H9 (cell line): ENCODE measurements at regions not wholly inside any gene's neighbourhood (a gene's known extent, or its start where the extent isn't known, plus 50 kb on each side); places are given as distances from the start of the nearest gene placed in this dataset.

Source experiments
- DNase-seq: peaks from one replicate; pipeline ENCODE4 v3.0.0-alpha.2; 2017
- H2AFZ ChIP-seq: one replicate; pipeline ENCODE4 v1.6.1; 2013; ENCODE audit warnings: mild to moderate bottlenecking, low read length, control low read depth, moderate library complexity
- H2AK5ac ChIP-seq: 2 replicates; pipeline ENCODE4 v1.6.1; 2013; ENCODE audit warnings: low read length, control low read depth, mixed read lengths; ENCODE audit not compliant: insufficient read length
- H2BK120ac ChIP-seq: one replicate; pipeline ENCODE4 v1.6.1; 2013; ENCODE audit warnings: low read depth, mild to moderate bottlenecking, low read length, control low read depth, inconsistent platforms; ENCODE audit not compliant: poor library complexity, severe bottlenecking
- H2BK12ac ChIP-seq: 2 replicates; pipeline ENCODE4 v1.6.1; 2013; ENCODE audit warnings: low read length, control low read depth, mixed read lengths, low read depth; ENCODE audit not compliant: insufficient read length
- H2BK15ac ChIP-seq: 2 replicates; pipeline ENCODE4 v1.6.1; 2013; ENCODE audit warnings: low read depth, low read length, control low read depth
- H2BK20ac ChIP-seq: one replicate; pipeline ENCODE4 v1.6.1; 2013; ENCODE audit warnings: low read depth, mild to moderate bottlenecking, low read length, control low read depth, inconsistent platforms; ENCODE audit not compliant: poor library complexity, severe bottlenecking
- H2BK5ac ChIP-seq: 2 replicates; pipeline ENCODE4 v1.6.1; 2013; ENCODE audit warnings: low read length, control low read depth, mixed read lengths; ENCODE audit not compliant: insufficient read length
- H3K14ac ChIP-seq: 2 replicates; pipeline ENCODE4 v1.6.1; 2013; ENCODE audit warnings: low read length, control low read depth; ENCODE audit not compliant: insufficient read depth
- H3K18ac ChIP-seq: 2 replicates; pipeline ENCODE4 v1.6.1; 2013; ENCODE audit warnings: low read depth, mild to moderate bottlenecking, mixed read lengths, low read length, control low read depth; ENCODE audit not compliant: insufficient read length
- H3K23ac ChIP-seq: 2 replicates; pipeline ENCODE4 v1.6.1; 2013; ENCODE audit warnings: low read length, control low read depth, mixed read lengths, low read depth; ENCODE audit not compliant: insufficient read length
- H3K23me2 ChIP-seq: 2 replicates; pipeline ENCODE4 v1.6.1; 2013; ENCODE audit warnings: low read depth, mild to moderate bottlenecking, mixed read lengths, low read length, control low read depth; ENCODE audit not compliant: insufficient read length, poor library complexity, severe bottlenecking
- H3K27ac ChIP-seq: 2 replicates; pipeline ENCODE4 v1.5.1; 2013; ENCODE audit warnings: low read length, control low read depth, mixed read lengths, low read depth; ENCODE audit not compliant: insufficient read length
- H3K27me3 ChIP-seq: 2 replicates; pipeline ENCODE4 v1.6.1; 2013; ENCODE audit warnings: low read length, control low read depth, inconsistent platforms; ENCODE audit not compliant: insufficient read depth
- H3K4ac ChIP-seq: 2 replicates; pipeline ENCODE4 v1.6.1; 2013; ENCODE audit warnings: low read depth, mild to moderate bottlenecking, control low read depth, inconsistent platforms, low read length, moderate library complexity
- H3K4me1 ChIP-seq: 2 replicates; pipeline ENCODE4 v1.6.1; 2013; ENCODE audit warnings: low read length, control low read depth, inconsistent platforms; ENCODE audit not compliant: insufficient read depth
- H3K4me2 ChIP-seq: 2 replicates; pipeline ENCODE4 v1.6.1; 2013; ENCODE audit warnings: low read length, control low read depth, mixed read lengths; ENCODE audit not compliant: insufficient read length, insufficient read depth
- H3K56ac ChIP-seq: 2 replicates; pipeline ENCODE4 v1.6.1; 2013; ENCODE audit warnings: low read depth, mild to moderate bottlenecking, mixed read lengths, low read length, control low read depth; ENCODE audit not compliant: insufficient read length
- H3K79me1 ChIP-seq: 2 replicates; pipeline ENCODE4 v1.6.1; 2013; ENCODE audit warnings: low read depth, mild to moderate bottlenecking, moderate library complexity, low read length, control low read depth, inconsistent platforms; ENCODE audit not compliant: insufficient read depth, poor library complexity, severe bottlenecking
- H3K79me2 ChIP-seq: 2 replicates; pipeline ENCODE4 v1.6.1; 2013; ENCODE audit warnings: low read length, control low read depth, inconsistent platforms; ENCODE audit not compliant: insufficient read depth
- H3K9ac ChIP-seq: 2 replicates; pipeline ENCODE4 v1.6.1; 2013; ENCODE audit warnings: low read length, control low read depth, mixed read lengths; ENCODE audit not compliant: insufficient read length; ENCODE audit errors: extremely low read depth
- H3K9me3 ChIP-seq: one replicate; pipeline ENCODE4 v1.6.1; 2013; ENCODE audit warnings: low read depth, low read length, inconsistent platforms; ENCODE audit not compliant: control insufficient read depth
- H3T11ph ChIP-seq: one replicate; pipeline ENCODE4 v1.6.1; 2013; ENCODE audit warnings: mild to moderate bottlenecking, low read length, control low read depth, inconsistent platforms
- H4K20me1 ChIP-seq: one replicate; pipeline ENCODE4 v1.6.1; 2013; ENCODE audit not compliant: control insufficient read depth, insufficient read length, insufficient read depth
- H4K5ac ChIP-seq: 2 replicates; pipeline ENCODE4 v1.6.1; 2013; ENCODE audit warnings: low read depth, mild to moderate bottlenecking, mixed read lengths, low read length, control low read depth; ENCODE audit not compliant: insufficient read length
- H4K8ac ChIP-seq: replicated peaks from 2 replicates; pipeline ENCODE4 v1.6.1; 2013; ENCODE audit warnings: low read length, control low read depth, mixed read lengths, low read depth; ENCODE audit not compliant: insufficient read length
- H4K91ac ChIP-seq: 2 replicates; pipeline ENCODE4 v1.6.1; 2013; ENCODE audit warnings: low read depth, mild to moderate bottlenecking, moderate library complexity, mixed read lengths, low read length, control low read depth; ENCODE audit not compliant: insufficient read length
- H3K27ac Mint-ChIP-seq, 3 experiments: 2 replicates in 2 of 3; 3 replicates in 1 of 3; pipeline ENCODE4 v1.8.0; 2020 to 2021; ENCODE audit warnings: mixed read lengths in 3 of 3, mild to moderate bottlenecking in 1 of 3, moderate library complexity in 1 of 3
- H3K27me3 Mint-ChIP-seq: 2 replicates; pipeline ENCODE4 v1.8.0; 2021; ENCODE audit warnings: low read depth, mild to moderate bottlenecking, moderate library complexity, mixed read lengths
- H3K36me3 Mint-ChIP-seq, 3 experiments: 2 replicates in 2 of 3; 3 replicates in 1 of 3; pipeline ENCODE4 v1.8.0; 2020 to 2021; ENCODE audit warnings: low read depth in 3 of 3, mixed read lengths in 3 of 3; ENCODE audit not compliant: insufficient read depth in 1 of 3
- H3K4me1 Mint-ChIP-seq, 2 experiments: 2 replicates each; pipeline ENCODE4 v1.8.0; 2020; ENCODE audit warnings: mixed read lengths in 2 of 2
- H3K4me3 Mint-ChIP-seq, 2 experiments: 2 replicates in 1 of 2; 3 replicates in 1 of 2; pipeline ENCODE4 v1.8.0; 2020 to 2021; ENCODE audit warnings: mild to moderate bottlenecking in 2 of 2, mixed read lengths in 2 of 2, moderate library complexity in 1 of 2
- H3K9me3 Mint-ChIP-seq, 2 experiments: 2 replicates in 1 of 2; 3 replicates in 1 of 2; pipeline ENCODE4 v1.8.0; 2020; ENCODE audit warnings: mild to moderate bottlenecking in 2 of 2, mixed read lengths in 2 of 2, moderate library complexity in 1 of 2
- WGBS: extraction: QIAGEN DNeasy Blood & Tissue Kit; methylation state at CpG from one replicate; pipeline ENCODE4 v1.1.7; 2013; ENCODE audit warnings: missing lambda C conversion rate, low lambda C conversion rate, mixed read lengths; ENCODE audit not compliant: insufficient read length; ENCODE audit errors: extremely low coverage; 5-methylcytosine and 5-hydroxymethylcytosine counted together
- TF ChIP-seq, protein P1 (sequence below): fragments of 200-600 bp; sonication (generic); conservative IDR thresholded peaks from 3 replicates; pipeline ENCODE4 v1.8.0; 2021; ENCODE audit warnings: antibody characterized with exemption, mild to moderate bottlenecking

GRCh38 chr3:153426803-153427202 is 264.8 kb downstream of the RAP2B start:
- Histone ChIP-seq H3K9ac (no peak overlapping the region), H4K20me1 (no peaks in the 10 kb centered on the region), H3K14ac (no peak overlapping the region), H2BK12ac (no peak overlapping the region), H2AK5ac (no peak overlapping the region), H3K79me2 (no peaks in the 10 kb centered on the region), H3K9me3 (no peaks in the 10 kb centered on the region), H3K4me1 (no peaks in the 10 kb centered on the region), H3T11ph (no peak overlapping the region), H3K4me2 (no peak overlapping the region), H3K56ac (no peak overlapping the region), H2BK20ac (no peak overlapping the region), H3K79me1 (no peaks in the 10 kb centered on the region), H2AFZ (no peak overlapping the region), H3K27ac (no peak overlapping the region), H4K8ac (no peak overlapping the region), H4K91ac (no peak overlapping the region), H2BK120ac (no peak overlapping the region), H3K18ac (no peak overlapping the region), H3K23me2 (no peaks in the 10 kb centered on the region), H2BK15ac (no peak overlapping the region), H4K5ac (no peak overlapping the region), H3K27me3 (no peaks in the 10 kb centered on the region), H2BK5ac (no peak overlapping the region), H3K4ac (no peak overlapping the region), H3K23ac (no peak overlapping the region)
- Mint-ChIP-seq H3K27me3 (no peaks in the 10 kb centered on the region), H3K4me3 (no peak overlapping the region), H3K9me3 (peaks cover 12 to 23% of the 10 kb centered on the region in 2 experiments), H3K4me1 (no peaks in the 10 kb centered on the region), H3K36me3 (peaks cover 3 to 10% (median 4%) of the 10 kb centered on the region in 3 experiments; a peak in 5 of 7 replicates), H3K27ac (no peak overlapping the region)
- DNase-seq, result no peak
- WGBS, result no CpG with 5 or more reads among the region's 1 CpG
- TF ChIP-seq, protein P1, sequence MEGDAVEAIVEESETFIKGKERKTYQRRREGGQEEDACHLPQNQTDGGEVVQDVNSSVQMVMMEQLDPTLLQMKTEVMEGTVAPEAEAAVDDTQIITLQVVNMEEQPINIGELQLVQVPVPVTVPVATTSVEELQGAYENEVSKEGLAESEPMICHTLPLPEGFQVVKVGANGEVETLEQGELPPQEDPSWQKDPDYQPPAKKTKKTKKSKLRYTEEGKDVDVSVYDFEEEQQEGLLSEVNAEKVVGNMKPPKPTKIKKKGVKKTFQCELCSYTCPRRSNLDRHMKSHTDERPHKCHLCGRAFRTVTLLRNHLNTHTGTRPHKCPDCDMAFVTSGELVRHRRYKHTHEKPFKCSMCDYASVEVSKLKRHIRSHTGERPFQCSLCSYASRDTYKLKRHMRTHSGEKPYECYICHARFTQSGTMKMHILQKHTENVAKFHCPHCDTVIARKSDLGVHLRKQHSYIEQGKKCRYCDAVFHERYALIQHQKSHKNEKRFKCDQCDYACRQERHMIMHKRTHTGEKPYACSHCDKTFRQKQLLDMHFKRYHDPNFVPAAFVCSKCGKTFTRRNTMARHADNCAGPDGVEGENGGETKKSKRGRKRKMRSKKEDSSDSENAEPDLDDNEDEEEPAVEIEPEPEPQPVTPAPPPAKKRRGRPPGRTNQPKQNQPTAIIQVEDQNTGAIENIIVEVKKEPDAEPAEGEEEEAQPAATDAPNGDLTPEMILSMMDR, result no peak
